HG02588 (cell line): ENCODE measurements at regions not wholly inside any gene's neighbourhood (a gene's known extent, or its start where the extent isn't known, plus 50 kb on each side); places are given as distances from the start of the nearest gene placed in this dataset.
"Not testable (repeated sequence)": the region's sequence is repeated elsewhere in the genome, so short reads cannot be mapped to it uniquely, and the experiment has no call there.

Experiments
- ATAC-seq: cut with Tn5 transposase; IDR thresholded peaks from one replicate; pipeline ENCODE4 v1.9.1; 2021; ENCODE audit warnings: mild to moderate bottlenecking, moderate library complexity; ENCODE audit not compliant: unreplicated experiment

DNA sequence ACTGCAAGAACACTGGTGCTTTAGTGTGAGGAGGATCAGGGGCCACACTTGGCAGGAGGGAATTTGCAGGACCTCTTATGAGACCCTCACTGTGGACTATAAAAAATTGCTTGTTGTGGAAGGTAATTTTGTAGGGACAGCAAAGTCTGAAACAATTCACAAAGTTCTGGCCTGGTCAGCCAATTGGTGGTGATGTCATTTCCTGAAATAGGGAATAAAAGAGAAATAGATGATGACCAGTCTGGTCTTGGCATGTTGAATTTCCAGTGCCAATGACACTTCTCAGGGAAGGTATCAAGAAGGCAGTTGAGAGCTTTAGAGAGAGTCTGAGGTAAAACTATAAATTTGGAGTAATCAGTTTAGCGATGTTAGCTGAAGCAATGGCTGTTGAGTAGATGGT lies 129.3 kb upstream of the LMNTD1 start:
- ATAC-seq: no peak

DNA sequence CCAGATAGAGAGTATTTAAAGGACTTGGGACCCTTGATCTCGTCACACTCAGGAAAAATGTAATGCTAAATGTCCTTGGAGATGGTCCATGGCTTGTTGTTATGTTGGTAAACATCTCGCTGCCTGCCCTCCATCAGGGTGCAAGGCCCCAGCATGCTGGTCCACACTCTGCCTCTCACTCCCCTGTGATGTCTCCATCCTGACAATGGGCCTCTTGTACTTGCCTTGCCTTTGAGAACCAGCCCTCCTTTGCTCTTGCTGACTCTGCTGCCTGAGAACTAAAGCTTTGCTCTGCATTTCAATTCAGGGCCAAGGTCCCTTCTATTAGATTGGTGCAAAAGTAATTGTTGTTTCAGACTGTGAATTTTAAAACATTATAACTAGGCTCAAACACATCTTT lies 131.0 kb upstream of the LMNTD1 start:
- no peak for ATAC-seq

GRCh38 chr12:25686351-25686750 lies 133.3 kb upstream of the LMNTD1 start:
- ATAC-seq: no peak

DNA sequence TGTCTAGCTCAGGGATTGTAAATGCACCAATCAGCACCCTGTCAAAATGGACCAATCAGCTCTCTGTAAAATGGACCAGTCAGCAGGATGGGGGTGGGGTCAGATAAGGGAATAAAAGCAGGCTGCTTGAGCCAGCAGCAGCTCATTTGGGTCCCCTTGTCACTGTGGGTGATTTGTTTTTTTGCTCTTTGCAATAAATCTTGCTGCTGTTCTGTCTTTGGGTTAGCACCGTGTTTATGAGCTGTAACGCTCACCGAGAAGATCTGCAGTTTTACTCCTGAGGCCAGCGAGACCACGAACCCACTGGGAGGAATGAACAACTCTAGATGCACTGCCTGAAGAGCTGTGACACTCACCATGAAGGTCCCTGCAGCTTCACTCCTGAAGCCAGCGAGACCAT lies 134.1 kb upstream of the LMNTD1 start:
- ATAC-seq: no peak

- not testable (repeated sequence) for ATAC-seq
Observed at GRCh38 chr12:25688851-25689250, 135.8 kb upstream of the LMNTD1 start.

DNA sequence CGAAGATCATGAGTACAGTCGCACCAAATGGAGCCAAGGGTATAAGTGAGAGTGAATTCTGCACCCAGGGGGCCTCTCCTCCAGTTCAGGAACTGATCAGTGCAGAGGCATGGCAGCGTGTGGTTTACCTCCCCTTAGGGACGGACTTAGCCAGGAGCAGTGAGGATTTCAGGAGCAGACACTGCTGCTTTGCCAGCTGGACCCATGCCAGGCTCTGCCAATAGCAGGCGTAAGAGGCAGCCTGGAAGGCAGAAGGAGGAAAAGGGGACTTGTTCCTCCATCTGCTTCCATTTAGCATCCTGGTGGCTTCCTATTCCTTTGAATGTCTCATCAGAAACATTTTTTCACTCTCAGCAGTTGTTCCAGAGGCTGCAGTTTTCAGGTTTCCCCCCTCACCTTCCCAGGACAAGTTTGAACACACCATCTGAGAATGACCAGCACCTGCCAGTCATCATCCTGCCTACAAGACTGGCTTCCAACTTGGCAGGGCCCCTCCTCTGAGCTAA lies 137.0 kb upstream of the LMNTD1 start:
- ATAC-seq: no peak

GRCh38 chr12:25690996-25691864 lies 138.1 kb upstream of the LMNTD1 start:
- ATAC-seq: no peak

GRCh38 chr12:25691865-25692114 lies 138.7 kb upstream of the LMNTD1 start:
- no peak for ATAC-seq

- no peak for ATAC-seq
Observed at GRCh38 chr12:25692115-25693035, 139.3 kb upstream of the LMNTD1 start.

DNA sequence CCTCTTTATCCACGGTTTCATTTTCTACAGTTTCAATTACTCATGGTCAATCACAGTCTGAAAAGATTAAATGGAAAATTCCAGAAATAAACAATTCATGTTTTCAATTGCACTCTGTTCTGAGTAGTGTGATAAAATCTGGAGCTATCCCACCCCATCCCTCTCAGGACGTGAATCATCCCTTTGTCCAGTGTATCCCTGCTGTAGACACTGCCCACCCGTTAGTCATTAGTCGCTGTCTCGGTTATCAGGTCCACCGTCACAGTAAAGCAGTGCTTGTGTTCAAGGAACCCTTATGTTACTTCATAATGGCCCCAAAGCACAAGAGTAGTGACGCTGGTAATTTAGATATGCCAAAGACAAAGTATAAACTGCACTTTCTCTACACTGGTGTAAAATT lies 141.0 kb upstream of the LMNTD1 start:
- no peak for ATAC-seq

DNA sequence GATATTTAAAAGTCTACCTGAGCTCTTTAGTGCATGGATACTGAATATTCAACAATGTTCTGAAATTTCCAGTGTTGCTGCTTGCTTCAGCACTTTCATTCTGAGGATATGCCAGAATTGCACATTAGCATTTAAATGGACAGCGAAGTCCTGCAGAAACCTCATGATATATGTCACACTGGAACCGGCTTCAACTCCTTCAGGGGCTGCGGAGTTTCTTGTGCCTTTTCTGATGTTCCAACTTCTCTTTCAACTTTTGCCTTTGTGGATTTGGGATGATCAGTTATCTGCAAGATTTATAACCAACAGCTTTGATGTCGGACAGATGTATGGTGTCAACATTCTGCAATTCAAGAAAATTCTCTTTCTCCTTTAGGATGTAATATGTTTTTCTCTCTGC lies 142.5 kb upstream of the LMNTD1 start:
- ATAC-seq: no peak

GRCh38 chr12:25698772-25699171 lies 145.7 kb upstream of the LMNTD1 start:
- ATAC-seq: no peak

DNA sequence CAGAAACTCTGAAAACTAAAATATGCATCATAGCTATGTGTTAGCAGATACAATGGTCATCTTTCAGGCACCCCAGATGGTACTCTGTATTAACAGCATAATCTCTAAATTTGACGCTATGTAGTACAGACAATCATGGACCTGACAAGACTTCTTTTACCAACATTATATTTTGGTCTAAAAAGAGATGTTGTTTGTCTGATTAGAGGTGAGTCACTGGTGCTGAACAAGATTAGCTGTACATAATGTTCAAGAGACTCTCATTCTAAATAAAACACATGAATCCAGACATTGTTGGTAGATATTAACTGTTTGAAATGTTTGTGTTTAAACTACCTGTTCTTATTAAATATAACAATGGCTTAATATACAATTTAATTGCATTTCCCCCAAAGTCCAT lies 146.4 kb upstream of the LMNTD1 start:
- ATAC-seq: no peak

GRCh38 chr12:25701290-25701689 lies 148.2 kb upstream of the LMNTD1 start:
- no peak for ATAC-seq

GRCh38 chr12:25702553-25702952 lies 149.5 kb upstream of the LMNTD1 start:
- ATAC-seq: no peak

DNA sequence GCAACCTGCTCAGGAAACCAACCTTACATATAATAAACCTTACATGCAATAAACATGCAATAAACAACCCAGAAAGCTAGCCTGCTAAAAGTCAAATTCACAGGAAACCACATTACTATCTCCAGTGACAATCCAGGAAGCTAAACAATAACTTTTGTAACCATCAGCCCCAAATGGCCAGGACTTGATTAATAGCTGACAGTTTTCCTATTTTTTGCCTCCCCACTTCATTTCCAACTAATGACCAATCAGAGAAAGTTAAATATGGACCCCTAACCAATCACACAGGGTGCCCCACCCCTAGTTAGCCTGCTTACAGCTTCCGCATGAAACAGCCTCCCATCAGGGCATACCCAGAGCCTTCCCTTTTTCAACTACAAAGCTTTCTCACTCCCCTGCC lies 152.2 kb upstream of the LMNTD1 start:
- ATAC-seq: no peak

GRCh38 chr12:25706646-25707045 lies 153.6 kb upstream of the LMNTD1 start:
- ATAC-seq: not testable (repeated sequence)

DNA sequence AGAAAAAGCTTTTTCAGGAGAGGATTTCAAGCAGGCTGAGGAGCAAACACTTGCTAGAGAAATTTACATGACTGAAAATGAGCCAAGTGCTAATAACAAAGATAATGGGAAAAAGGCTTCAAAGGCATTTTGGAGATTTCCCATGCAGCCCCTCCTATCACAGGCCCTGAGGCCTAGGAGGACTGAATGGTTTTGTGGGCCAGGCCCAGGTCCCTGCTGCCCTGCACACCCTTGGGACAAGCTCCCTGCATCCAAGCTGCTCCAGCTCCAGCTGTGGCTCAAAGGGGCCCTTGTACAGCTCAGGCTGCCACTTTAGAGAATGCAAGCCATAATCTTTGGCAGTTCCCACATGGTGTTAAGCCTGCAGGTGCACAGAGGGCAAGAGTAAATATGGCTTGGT lies 154.0 kb upstream of the LMNTD1 start:
- no peak for ATAC-seq

GRCh38 chr12:25708661-25709060 lies 155.6 kb upstream of the LMNTD1 start:
- ATAC-seq: no peak

DNA sequence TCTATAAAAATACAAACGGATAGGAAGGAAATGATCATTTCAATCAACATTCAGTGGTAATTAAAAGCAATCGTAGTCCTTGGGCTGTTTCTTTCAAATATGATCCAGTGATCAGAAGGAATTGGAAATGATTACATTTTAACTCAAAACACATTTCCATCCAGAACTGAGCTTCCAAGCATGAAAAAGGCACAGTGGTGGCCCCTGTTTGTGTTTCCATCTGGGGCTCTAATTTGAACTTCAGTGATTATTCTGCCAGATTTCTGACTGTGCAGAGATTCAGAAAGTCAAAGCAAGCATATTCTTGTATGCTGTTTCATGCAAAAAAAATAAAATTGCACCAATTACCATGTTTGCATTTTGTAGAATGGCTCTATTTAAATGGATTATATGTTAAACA lies 157.0 kb upstream of the LMNTD1 start:
- no peak for ATAC-seq

- not testable (repeated sequence) for ATAC-seq
Observed at GRCh38 chr12:25710938-25711605, 158.0 kb upstream of the LMNTD1 start.
